Activated T-cell treated with anti-CD3 and anti-CD28 coated beads for 48 hours (primary cell): ENCODE measurements at regions not wholly inside any gene's neighbourhood (a gene's known extent, or its start where the extent isn't known, plus 50 kb on each side); places are given as distances from the start of the nearest gene placed in this dataset.

Experiments
- DNase-seq: peaks from one replicate; pipeline ENCODE4 v3.0.0-alpha.2; 2020; ENCODE audit warnings: low read depth

DNA sequence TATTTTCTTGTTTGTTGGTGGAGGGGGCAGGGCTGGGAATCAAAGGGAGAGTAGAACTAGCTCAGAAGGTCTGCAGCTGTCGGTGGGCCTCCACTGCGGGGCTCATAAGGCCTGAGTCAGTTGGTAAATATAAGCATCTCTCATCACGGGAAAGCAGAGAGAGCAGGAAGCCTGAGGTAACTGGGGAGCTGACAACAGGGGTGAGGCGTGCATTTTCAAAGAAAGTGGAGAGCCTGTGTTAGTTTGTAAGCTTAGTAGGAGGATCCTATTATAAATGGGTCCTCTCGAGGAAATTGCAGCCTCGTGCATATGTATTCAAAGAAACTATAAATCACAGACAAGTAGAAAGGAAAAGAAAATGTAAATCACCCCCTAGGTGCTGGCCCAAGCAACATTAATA, 221.0 kb upstream of the CDH13 start:
- no peak for DNase-seq

DNA sequence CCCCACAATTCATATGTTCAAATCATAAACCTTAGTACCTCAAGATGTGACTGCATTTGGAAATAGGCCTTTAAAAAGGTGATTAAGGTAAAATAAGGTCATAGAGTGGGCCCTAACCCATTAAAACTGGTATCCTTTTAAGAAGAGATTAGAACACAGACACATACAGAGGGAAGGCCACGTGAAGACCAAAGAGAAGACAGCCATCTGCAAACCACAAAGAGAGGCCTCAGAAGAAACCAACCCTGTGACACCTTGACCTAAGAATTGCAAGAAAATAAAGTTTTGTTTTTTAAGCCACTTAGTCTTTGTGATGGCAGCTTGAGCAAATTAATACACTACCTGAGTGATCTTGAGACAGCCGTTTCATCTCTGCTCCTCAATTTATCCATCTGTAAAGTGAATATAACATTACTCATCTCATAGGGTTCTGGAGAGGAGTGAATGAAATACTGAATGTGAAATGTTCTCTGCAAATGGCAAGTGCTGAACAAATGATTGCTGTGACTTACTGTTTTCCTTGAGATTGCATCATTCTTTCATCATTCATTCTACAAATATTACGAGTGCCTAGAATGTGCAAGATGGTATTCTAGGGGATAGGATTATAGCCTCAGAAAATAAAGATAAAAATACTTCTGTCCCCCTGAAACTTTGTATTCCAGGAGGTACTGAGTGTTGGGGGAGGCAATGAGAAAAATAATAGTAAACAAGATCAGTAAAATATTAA, 222.0 kb upstream of the CDH13 start:
- no peak for DNase-seq

DNA sequence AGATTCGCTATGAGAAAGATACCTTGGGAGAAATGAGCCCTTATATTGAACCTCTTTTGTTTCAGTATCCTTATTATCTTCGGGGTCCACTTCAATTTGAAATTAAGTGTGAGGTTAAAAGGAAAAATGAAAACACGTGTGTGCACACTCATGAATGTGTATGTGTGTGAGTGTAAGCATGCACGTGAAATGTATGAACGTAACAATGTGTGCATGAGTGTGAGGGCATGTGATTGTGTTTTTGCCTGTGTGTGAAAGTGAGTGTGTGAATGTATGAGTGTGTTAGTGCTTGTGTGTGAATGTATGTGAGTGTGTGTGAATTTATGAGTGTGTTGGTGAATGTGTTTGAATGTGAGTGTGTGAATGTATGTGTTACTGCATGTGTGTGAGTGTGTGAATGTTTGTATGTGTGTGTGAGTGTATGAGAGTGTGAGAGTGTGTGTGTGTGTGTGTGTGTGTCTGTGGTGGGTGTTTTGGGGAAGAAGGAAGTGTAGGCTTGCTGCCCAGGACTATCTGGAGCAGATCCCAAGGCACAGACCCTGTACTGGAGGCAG, 224.0 kb upstream of the CDH13 start:
- DNase-seq = no peak

DNA sequence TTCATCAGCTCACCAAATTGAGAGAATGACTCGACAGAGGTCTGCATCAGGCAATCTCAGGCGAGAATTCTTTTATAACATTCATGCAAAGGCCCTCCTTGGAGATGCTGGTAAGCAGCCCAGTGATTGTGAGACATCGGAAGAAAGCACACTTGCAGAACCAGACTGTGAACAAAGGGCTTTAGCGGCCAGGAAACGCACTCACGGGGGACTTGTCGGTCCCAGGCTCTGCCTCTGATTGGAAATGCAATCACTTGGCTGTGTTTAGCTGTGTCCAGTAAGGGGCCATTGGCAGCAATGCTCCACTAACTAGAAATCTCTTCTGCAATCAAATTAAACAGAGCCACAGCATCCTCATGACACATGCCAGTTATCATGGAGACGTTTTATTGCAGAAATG, 226.7 kb upstream of the CDH13 start:
- no peak for DNase-seq

DNA sequence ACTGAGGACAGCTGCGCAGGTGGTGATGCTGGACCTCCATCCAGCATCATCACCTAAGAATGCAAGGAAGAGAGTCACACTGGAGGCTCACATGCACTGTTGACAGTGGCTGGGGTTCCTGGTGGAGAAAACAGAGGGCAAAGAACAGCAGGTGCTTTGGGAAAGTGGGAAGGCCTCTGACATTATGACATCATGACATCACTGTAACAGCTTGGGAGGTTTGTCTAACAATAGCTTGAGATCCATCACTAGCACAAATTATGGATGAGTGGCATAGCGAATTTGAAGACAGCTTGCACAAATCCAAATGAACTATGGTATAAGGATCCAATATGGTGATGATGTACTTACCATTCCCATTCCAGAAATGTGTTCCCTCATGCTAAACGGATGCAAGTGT, 226.5 kb upstream of the MPHOSPH6 start:
- DNase-seq = no peak

DNA sequence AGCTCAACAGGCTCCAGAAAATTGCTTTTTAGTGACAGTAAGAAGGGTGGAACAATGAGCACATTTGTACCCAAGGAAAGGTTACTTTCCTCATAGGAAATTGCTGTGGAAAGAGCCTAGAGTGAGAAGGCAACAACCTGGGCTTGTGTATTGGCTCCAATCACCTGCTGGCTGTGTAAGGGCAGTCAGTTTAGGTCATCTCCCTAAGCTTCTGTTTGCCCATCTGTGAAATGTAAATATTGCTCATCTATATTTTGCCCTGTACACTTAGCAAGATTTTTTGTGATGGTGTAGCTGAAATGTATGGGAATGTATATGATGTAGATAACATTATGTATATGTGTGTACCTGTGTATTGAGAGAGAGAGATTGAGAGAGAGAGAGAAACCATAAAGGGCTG, 225.2 kb upstream of the MPHOSPH6 start:
- no peak for DNase-seq

DNA sequence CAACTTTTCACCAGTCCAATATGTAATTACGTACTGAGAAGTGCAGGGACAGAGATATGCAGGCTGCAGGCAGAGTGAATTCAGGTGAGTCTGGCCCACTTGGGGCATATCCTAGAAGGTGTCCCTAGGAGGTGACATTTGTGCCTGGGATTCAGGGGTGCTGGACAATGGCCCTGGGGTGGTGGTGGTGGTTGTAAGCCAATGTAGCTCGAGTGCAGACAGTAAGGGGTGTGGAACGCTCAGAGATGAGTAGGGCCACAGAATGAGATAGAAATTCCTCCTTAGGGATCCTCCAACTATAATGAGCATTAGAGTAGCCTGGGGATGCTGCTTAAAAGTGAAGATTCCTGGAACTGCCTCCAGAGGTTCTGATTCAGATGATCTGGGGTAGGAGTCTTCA, 221.7 kb upstream of the MPHOSPH6 start:
- no peak for DNase-seq

DNA sequence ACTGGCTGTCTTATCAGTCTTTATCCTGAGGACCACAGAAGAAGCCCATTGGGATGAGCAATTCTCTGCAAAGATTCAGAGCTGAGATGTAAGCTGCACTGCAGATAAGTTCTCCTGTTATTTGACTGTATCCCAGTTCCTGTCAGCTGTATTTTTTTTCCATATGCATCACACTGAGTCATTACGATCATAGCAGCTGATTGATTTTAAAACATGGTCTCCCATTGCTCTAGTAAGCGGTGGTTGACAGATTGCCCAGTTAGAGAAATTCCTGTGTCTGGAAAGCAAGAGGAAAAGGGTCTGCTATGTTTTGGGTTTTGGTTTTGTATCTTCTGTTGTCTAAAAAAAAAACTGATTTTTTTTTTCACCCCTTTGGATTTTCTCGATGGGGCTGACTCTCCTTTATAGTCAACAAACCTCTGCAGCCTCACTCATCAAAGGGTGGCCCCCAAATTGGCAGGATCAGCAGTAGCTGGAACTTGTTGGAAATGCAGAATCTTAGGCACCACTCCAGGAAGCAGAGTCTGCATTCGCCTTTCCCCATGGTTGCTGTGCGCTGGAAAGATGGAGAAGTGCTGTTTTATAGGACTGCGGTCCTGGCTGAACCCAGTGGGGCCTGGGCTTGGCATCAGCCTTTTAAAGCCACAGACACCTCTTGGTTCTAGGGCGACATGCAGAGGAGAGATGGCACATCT, 220.1 kb upstream of the MPHOSPH6 start:
- no peak for DNase-seq

DNA sequence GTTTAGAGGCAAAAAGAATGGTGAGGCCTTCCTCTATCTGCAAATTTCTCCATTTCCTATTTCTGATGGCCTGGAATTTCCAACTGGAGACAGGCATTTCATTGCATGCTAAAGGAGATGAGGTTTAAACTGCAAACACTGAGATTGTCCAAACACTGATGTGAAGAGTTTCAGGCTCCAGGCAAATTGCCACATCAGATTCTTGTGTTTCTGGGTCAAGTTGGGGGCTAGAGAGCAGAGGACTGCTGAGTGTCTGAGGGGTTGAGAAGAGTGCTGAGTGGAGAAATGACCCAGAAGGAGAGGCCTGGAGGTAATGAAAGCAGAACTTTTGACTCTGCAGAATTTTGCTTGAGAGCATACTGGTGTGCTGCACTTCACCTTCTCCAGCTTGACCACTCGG, 216.7 kb upstream of the MPHOSPH6 start:
- no peak for DNase-seq

DNA sequence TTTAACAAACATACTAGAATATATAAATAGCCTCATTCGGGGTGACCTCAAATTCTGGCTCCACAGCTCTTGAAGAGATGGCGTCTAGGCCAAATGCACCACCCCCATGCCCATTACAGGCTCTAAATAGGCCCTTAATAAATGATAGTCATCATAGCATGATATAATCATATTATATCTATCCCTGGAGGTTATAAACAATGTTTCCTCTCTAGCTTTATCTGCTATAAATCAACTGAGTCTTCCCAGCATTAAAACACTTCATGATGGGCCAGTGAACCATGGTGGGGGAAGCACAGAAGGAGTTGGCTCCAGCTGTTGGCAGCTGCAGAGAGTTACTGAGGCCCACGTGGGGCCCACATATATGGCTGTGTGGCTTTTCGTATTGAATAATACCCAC, 214.9 kb upstream of the MPHOSPH6 start:
- no peak for DNase-seq

DNA sequence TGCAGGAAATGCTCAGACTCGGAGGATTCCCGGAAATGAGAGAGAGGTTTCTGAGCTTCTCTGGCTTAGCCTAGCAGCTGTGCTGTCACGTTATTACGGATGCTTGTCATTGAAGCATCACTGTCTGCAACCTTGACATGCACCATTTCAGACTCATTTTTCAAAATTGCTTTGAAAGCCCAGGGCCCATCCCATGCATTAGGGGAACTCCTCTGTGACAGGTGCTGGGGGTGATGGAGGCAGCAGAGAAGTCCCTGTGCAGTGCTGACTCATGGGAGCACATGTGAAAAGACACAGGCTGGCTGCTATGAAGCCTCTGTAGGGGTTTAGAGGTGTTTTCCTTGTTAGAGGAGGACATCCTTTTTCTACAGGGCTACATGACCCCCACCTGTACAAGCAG, 214.0 kb upstream of the MPHOSPH6 start:
- DNase-seq = no peak

DNA sequence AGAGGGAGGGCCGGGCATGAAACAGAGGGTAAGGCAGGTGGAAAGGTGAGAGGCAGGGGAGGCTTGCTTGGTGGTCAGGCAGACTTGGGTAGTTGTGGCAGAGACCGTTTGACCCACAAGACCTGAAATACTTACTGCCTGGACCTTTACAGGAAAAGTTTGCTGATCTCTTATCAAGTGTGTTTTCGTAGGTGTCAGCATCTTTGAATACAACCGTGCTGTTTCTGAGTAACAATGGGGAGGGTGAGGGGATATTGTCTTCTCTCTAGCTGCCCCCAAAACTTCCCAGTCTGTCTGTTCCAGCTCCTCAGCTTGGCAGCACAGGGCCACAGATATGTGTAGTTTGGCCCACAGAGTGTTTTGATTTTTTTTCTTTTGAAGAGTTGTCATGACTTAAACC, 212.5 kb upstream of the MPHOSPH6 start:
- DNase-seq = no peak

DNA sequence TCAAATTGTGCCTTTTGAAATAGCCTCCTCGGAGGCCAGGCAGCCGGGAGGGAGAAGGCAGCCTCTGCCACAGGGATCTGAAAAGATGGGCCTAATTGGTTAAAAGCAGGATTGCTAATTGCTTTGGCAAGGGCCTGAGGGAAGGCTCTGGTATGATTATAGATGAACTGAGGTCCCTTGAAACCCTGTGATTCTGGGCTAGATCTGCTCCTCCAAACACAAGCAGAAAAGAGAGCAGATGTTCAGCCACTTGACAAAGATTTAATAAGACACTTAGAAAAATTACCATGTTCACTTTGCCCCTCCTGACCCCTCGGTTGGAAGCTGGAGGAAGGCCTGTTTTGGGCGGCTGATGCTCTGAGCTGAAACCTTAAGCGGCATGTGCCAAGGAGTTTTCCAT, 209.5 kb upstream of the MPHOSPH6 start:
- DNase-seq = no peak

DNA sequence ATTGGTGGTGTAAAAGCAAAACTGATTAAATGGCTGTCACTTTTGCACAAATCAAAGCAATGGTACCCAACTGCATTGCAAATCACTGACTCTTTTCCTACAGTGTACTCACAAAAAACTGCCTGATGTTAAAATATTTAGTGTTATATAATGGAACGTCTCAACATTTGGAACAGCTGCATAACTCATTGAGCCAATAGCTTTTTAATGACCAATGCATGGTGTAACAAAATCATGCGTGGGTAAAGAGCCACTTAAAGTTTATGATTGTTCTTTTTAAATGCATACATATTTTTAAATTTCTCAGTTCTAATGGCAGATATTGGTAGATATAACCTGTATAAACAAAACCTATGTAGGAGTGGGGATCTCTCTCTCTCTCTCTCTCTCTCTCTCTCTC, 204.0 kb upstream of the MPHOSPH6 start:
- no peak for DNase-seq

DNA sequence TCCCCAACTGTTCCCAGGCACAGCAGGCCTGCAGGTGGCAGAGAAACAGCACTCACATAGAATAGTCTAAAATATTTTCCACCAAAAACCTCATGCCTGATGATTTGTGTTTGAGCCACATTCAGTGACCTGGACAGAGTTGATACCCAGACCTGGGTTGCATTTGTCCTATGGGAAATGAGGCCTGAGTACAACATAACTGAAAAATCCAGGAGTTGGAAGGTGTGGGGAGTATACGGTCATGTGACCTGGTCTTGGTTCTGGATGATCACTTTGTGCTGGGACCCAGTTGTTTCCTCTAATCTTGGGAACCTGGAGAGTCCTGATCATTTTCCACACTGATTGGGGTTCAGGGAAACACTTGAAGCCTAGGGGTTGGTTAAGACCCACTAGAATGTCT, 200.3 kb upstream of the MPHOSPH6 start:
- no peak for DNase-seq

DNA sequence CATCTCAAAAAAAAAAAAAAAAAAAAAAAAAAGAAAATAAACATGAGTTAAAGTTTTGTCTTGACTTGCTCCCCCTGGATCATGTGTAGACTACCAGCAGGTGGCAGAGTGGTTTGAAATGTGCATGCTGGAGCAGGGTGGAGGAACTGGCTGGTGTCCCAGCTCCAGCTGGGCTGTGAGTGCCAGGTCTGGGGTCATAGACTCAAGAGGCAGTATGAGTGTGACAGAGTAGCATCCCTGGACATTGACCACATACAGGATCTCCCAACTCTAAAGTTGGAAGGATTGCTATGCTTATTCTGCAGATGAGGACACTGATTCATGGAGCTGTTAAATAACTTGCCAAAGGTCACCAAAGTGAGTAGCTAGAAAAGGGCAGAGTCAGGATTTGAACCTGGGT, 198.0 kb upstream of the MPHOSPH6 start:
- DNase-seq = no peak

DNA sequence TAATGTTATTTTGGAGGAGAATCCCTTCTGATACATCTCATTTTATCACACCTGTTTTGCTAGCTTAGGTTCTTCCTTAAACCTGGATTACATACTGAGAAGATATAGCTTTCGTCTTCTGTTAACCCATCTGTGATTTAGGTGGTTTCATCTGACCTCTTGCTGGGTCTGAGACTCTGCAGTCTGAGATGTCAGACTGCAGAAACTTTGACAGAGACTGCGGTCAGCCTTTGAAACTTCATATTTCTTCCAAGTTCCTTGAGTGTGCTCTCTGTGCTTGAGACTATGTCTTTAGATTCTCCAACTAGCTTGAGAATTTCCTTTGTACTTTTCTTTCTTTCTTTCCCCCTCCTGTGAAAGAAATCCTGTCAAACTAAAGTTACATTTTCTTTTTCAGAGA, 196.4 kb upstream of the MPHOSPH6 start:
- no peak for DNase-seq

DNA sequence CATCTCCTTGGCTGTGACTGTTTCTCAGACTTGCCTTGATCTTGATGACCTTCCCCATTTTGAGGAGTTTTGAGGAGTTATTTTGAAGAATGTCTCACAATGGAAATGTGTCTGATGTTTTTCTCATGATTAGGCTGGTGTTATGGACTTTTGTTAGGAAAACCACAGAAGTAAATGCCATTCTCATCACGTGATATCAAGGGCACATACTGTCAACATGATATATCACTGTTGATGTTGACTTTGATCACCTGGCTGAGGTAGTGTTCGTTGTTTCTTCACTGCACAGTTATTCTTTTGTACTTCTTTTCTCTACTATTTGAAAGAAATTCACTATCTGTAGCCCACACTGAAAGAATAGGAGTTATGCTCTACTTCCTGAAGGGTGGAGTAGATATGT, 194.7 kb upstream of the MPHOSPH6 start:
- DNase-seq = no peak

DNA sequence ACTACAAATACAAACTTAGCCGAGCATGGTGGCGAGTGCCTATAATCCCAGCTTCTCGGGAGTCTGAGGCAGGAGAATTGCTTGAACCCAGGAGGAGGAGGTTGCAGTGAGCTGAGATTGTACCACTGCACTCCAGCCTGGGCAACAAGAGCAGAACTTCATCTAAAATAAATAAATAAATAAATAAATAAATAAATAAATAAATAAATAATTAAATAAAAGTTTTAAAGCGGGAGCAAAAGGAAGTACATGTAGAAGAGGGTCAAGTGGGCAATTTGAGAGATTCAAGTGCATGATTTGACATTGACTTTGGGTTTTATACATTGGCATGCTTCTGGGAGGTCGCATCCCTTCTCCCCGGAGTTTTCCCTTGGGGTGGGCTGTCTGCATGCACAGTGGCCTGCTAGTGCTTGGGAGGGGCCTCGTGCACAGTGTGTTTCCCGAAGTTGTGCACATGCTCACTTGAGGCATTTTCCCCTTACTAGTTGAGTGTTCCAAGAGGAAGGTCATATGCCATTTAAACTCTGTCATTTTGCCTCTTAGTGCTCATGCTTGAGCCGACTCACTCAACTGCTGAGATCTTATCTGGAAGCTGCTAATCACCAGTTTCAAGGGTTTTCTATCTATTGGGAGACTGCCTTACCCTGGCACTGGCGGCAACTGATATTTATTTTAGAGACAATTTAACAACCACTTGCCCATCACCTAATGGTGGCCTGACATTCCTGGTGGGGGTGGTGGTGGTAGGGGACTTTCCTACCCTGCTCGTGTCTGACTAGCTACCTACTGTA, 193.2 kb upstream of the MPHOSPH6 start:
- DNase-seq = no peak

DNA sequence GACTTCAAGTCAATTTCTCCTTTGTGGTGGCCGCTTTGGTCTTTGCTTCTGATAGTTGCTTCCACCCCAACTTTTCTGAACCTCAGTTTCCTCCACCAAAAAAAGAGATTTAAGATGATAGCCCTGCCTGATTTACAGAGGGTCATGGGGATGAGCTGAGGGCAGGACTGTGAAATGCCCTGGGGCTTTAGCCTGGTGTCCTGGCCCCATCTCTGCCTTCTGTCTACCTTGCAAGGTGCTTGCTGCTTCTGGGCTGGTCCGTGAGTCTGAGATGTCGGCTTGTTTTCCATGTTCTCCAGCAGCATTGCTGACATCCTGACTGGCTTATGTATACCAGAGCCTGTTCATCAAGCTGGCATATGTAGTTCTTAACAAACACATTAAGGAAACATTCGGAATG, 191.9 kb upstream of the MPHOSPH6 start:
- no peak for DNase-seq

DNA sequence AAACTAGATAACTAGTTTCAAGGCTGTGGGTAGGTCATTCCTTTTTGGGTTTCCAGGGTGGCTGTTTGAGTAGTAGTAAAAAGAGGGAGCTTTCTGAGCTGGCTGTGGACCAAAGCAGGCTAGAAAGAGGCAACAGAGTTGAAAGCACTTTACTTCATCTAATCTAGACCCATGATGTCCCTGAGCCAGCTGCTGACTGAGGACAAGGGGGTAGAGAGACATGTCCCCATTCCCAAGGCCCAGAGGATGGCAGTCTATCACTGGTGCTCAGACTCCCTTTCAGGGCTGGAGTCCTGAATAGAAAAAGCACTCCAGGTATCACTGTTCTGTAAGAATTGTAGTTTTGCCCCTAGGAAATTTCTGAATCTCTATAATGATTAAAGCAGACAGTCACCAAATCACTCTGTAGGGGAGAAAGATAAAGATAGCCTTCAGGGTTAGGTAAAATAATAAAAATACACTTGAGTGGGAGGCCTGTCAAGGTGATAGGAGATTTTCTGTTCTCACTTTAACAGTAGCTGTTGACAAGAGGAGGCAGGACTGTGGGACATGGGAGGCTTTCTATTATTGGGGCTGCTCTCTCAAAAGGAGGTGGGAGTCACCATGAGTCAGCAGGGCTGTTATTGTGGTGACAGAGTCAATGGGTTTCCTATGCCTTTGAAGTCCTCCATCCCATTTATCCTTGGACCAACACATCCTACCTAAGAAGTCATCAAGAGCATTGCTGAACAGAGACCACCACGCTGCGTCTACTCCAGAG, 190.2 kb upstream of the MPHOSPH6 start:
- DNase-seq = no peak

DNA sequence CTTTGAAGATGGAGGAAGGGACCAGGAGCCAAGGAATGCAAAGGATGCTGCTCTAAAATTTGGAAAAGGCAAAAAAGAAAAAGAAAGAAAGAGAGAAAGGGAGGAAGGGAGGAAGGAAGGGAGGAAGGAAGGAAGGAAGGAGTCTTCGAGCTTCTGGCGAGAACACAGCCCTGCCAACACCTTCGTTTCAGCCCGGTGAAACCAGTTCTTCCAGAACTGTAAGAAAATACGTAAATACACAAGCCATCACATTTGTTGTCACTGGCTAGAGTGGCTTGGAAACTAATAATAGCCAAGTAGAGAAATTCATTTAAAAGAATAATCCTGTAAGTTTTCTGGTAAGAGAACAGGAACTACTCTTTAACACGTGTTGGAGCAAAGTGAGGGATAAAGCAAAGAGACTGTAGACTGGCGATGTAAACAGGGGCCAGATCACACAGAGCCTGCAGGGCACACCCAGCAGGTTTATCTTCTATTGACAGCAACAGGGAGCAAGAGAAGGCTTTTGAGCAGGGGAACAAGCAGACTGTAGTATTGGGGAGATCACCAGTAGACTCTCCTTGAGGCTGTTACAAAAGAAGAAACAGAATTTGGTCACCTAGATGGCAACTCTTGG, 188.7 kb upstream of the MPHOSPH6 start:
- DNase-seq = no peak
